Endothelial cell of umbilical vein (primary cell): ENCODE measurements at regions not wholly inside any gene's neighbourhood (a gene's known extent, or its start where the extent isn't known, plus 50 kb on each side); places are given as distances from the start of the nearest gene placed in this dataset.

Experiments used
- CTCF ChIP-seq, 2 donors: IDR thresholded peaks; 1 replicate in 1 of 2; 2 replicates in 1 of 2; pipeline ENCODE4 v1.5.1; 2011; ENCODE audit warnings: low read length in 2 of 2, mild to moderate bottlenecking in 2 of 2, moderate library complexity in 2 of 2, control low read depth in 1 of 2, inconsistent platforms in 1 of 2, low read depth in 1 of 2; ENCODE audit not compliant: insufficient read depth in 1 of 2; ENCODE audit errors: extremely low read depth in 1 of 2
- EZH2 ChIP-seq: IDR thresholded peaks from 2 replicates; pipeline ENCODE4 v1.6.1; 2012; ENCODE audit warnings: borderline replicate concordance, low read depth, mild to moderate bottlenecking, moderate library complexity, low read length, inconsistent platforms; ENCODE audit not compliant: severe bottlenecking
- MAX ChIP-seq: IDR thresholded peaks from 2 replicates; pipeline ENCODE4 v1.6.1; 2011; ENCODE audit not compliant: insufficient read depth, insufficient read length
- MYC ChIP-seq: IDR thresholded peaks from one replicate; pipeline ENCODE4 v1.6.1; 2011; ENCODE audit warnings: mild to moderate bottlenecking, low read depth, low read length
- POLR2A ChIP-seq: IDR thresholded peaks from 2 replicates; pipeline ENCODE4 v1.6.1; 2012; ENCODE audit warnings: low read depth, mild to moderate bottlenecking, control low read depth, low read length
- POLR2AphosphoS5 ChIP-seq: IDR thresholded peaks from 2 replicates; pipeline ENCODE4 v1.6.1; 2012; ENCODE audit warnings: low read depth, mild to moderate bottlenecking, control low read depth, low read length, moderate library complexity; ENCODE audit not compliant: insufficient read depth

GRCh38 chr15:93289941-93290617 is 201.1 kb upstream of the RGMA start:
- TF ChIP-seq CTCF (IDR thresholded peaks at IDR 0.05; ENCODE audit: extremely low read depth in 1 of 2, insufficient read depth in 1 of 2, low read depth in 1 of 2, low read length in 2 of 2) (no peak), POLR2A (no peak), EZH2 (no peak), MYC (no peak), MAX (no peak), POLR2AphosphoS5 (no peak)
